BLaER1 (cell line): ENCODE measurements at regions not wholly inside any gene's neighbourhood (a gene's known extent, or its start where the extent isn't known, plus 50 kb on each side); places are given as distances from the start of the nearest gene placed in this dataset.
A peak's percentile ranks its signal among the peaks of the same experiment; 100 is the strongest.
"Not testable (repeated sequence)": the region's sequence is repeated elsewhere in the genome, so short reads cannot be mapped to it uniquely, and the experiment has no call there.

Experiments
- H3K27ac ChIP-seq: shearing (Covaris generic); formaldehyde crosslinking; 2 replicates; pipeline ENCODE4 v1.8.1; 2022
- H3K27me3 ChIP-seq: shearing (Covaris generic); formaldehyde crosslinking; 2 replicates; pipeline ENCODE4 v1.8.1; 2022
- H3K36me3 ChIP-seq: shearing (Covaris generic); formaldehyde crosslinking; 2 replicates; pipeline ENCODE4 v1.8.1; 2022
- H3K4me1 ChIP-seq: shearing (Covaris generic); formaldehyde crosslinking; 2 replicates; pipeline ENCODE4 v1.8.1; 2022
- H3K4me2 ChIP-seq: shearing (Covaris generic); formaldehyde crosslinking; 2 replicates; pipeline ENCODE4 v1.8.1; 2022
- H3K4me3 ChIP-seq: shearing (Covaris generic); formaldehyde crosslinking; 2 replicates; pipeline ENCODE4 v1.8.1; 2022
- H3K9ac ChIP-seq: shearing (Covaris generic); formaldehyde crosslinking; 2 replicates; pipeline ENCODE4 v1.8.1; 2022
- H3K9me3 ChIP-seq: shearing (Covaris generic); formaldehyde crosslinking; 2 replicates; pipeline ENCODE4 v1.8.1; 2022
- H4K20me1 ChIP-seq: shearing (Covaris generic); formaldehyde crosslinking; 2 replicates; pipeline ENCODE4 v1.8.1; 2022
- Cebpa-rat ChIP-seq: shearing (Covaris generic); IDR thresholded peaks from 2 replicates; pipeline ENCODE4 v1.8.1; 2022

DNA sequence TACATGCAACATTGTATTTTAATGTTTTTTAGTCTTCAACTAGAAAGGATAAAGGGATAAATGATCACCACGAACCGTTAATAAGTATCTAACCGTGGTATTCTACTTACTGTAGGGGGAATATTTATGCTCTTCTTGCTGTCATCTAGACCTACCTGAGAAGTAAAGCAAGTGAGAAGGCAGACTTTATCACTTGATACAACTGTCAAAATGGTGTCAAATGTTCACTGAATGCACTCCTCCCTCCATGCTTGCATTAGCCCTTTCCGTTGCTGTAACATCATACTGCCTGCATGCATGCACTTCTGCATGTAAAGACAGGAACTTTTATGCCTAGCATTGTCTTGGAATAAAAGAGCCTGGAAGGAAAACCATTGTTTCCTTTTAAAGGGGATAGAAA lies 298.6 kb upstream of the PMFBP1 start:
- no peak overlapping the region for H3K27ac ChIP-seq
- H3K4me2 ChIP-seq: no peak overlapping the region
- H3K4me3 ChIP-seq: no peak overlapping the region
- H3K9ac ChIP-seq: no peak overlapping the region
- H3K4me1 ChIP-seq: no peaks in the 10 kb centered on the region
- no peak for TF ChIP-seq Cebpa-rat
- H3K9me3 ChIP-seq: no peaks in the 10 kb centered on the region
- H3K27me3 ChIP-seq: no peaks in the 10 kb centered on the region
- H4K20me1 ChIP-seq: no peaks in the 10 kb centered on the region
- H3K36me3 ChIP-seq: no peaks in the 10 kb centered on the region

DNA sequence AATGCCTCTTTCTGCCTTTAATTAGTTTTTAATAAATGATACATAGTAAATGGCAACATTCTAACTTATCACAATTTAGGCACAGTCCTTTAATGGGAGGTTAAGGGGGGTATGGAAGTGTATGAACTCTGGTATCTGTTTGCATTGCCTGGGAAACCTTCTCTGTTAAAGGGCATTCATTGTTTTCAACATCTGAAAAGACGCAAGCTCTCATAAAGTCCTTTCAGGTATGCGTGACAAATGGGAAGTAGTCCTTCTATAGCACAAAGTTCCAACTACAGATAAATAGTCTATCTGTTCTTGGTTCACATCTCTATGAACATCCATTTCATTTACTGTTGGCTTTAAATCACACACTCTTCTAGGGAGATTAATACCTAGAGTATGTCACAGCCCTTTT lies 298.0 kb upstream of the PMFBP1 start:
- H3K9ac ChIP-seq: no peak overlapping the region
- peaks cover 3% of the 10 kb centered on the region for H3K4me1 ChIP-seq
- no peaks in the 10 kb centered on the region for H4K20me1 ChIP-seq
- no peaks in the 10 kb centered on the region for H3K36me3 ChIP-seq
- no peak overlapping the region for H3K4me3 ChIP-seq
- H3K9me3 ChIP-seq: no peaks in the 10 kb centered on the region
- no peak overlapping the region for H3K27ac ChIP-seq
- H3K4me2 ChIP-seq: no peak overlapping the region
- TF ChIP-seq Cebpa-rat: no peak
- H3K27me3 ChIP-seq: no peaks in the 10 kb centered on the region

DNA sequence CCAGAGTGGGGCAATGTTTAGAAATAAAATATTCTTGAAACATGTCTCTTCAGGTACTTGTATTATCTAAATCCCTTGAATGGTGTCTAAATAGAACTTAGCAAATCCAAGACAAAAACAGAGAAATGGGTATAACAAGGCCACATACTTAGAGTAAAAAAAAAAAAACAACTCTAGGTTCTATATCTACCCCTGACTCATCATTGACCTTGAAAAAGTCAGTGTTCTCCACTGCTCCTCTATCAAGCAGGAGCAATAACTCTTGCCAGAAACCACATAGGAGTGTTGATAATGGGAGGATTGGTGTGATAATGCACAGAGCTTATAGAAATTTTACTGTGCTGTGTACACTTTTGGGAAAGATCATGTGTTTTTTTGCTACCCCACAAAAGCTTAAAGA lies 296.6 kb upstream of the PMFBP1 start:
- Histone ChIP-seq H3K27me3 (no peaks in the 10 kb centered on the region), H3K27ac (no peak overlapping the region), H3K4me1 (peaks cover 9% of the 10 kb centered on the region), H3K4me2 (no peak overlapping the region), H3K4me3 (no peak overlapping the region), H4K20me1 (no peaks in the 10 kb centered on the region), H3K36me3 (no peaks in the 10 kb centered on the region), H3K9me3 (no peaks in the 10 kb centered on the region), H3K9ac (no peak overlapping the region)
- TF ChIP-seq Cebpa-rat: no peak

DNA sequence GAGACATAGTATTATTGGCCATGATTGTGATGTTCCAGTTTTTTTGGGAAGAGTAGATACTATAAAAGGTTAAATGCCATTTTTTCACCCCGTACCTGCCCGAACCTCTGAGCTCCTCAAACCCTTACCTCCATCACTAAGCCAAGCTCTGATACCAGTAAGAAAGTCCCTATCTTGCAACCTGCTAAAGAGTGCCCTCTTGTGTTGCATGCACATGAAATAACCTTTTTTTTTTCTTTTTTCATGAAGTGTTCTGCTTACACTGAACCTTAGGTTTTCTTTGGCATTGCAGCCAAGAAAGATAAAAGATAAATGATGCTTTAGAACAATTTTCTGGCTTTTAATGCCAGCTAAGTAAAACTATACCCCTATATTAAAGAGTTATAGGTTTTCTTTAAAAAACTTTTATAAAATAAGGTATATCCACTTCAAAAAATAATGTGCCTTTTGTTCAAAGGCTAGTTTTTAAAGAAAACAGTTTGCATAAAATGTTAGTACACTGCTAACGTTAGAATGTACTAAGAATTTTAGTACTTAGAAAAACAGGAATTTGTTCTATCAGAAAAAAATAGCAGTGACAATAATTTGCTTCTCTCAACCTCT lies 295.3 kb upstream of the PMFBP1 start:
- no peak for TF ChIP-seq Cebpa-rat

DNA sequence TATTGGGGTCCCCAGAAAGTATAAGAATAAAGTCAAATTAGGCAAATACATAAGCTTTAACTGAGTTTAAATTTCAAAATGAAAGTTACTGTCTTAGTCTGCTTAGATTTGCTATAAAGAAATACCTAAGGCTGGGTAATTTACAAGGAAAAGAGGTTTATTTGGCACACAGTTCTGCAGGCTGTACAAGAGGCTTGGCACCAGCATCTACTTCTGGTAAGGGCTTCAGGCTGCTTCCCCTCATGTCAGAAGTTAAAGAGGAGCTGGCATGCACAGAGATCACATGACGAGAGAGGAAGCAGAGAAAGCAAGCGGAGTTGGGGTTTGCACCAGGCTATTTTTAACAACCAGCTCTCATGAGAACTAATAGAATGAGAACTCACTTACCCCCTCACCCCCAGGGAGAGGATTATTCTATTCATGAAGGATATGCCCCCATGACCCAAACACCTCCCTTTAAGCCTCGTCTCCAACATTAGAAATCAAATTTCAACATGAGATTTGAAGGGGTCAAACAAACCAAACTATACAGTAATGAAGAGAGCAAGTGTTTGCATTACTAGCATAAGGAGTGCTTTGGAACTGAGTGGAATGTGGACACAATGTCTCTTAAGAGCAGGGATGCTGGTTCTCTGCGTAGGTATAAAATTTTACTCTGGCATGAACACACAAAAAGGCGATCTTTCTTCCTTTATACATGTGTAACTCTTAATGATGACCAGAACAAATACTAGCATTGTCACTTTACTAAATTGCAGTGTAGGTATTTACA lies 292.8 kb upstream of the PMFBP1 start:
- Histone ChIP-seq H3K27ac (no peak overlapping the region), H4K20me1 (no peaks in the 10 kb centered on the region), H3K36me3 (no peaks in the 10 kb centered on the region), H3K27me3 (no peaks in the 10 kb centered on the region), H3K4me3 (no peak overlapping the region), H3K4me2 (peak overlapping the region; percentile 45), H3K9ac (no peak overlapping the region), H3K9me3 (no peaks in the 10 kb centered on the region), H3K4me1 (peaks cover 9% of the 10 kb centered on the region)
- no peak for TF ChIP-seq Cebpa-rat

More for the DNA sequence above, 295.3 kb upstream of the PMFBP1 start:
- Histone ChIP-seq H3K27me3 (no peaks in the 10 kb centered on the region), H3K4me2 (no peak overlapping the region), H3K4me1 (peaks cover 9% of the 10 kb centered on the region), H3K9ac (no peak overlapping the region), H3K9me3 (no peaks in the 10 kb centered on the region), H3K4me3 (no peak overlapping the region), H3K36me3 (no peaks in the 10 kb centered on the region), H4K20me1 (no peaks in the 10 kb centered on the region), H3K27ac (no peak overlapping the region)

DNA sequence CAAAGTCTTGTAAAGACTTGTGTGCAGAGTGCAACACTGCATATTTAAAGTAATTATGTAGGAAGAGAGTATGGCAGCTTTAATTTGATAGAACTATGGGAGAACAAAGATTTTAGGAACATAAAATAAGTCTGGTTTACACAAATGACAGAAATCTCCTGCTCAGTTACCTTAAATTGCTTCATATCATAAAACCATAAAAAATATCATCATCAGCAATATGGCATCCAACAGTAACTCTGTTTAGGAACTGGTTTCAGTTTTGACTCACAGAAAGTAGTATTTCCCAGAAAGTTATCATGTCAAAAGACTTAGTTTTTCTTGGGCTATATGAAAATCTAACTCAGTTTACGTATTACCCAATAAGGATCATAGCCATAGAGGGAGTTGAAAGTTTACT lies 292.1 kb upstream of the PMFBP1 start:
- H3K4me2 ChIP-seq: no peak overlapping the region
- no peak for TF ChIP-seq Cebpa-rat
- H3K27ac ChIP-seq: no peak overlapping the region
- H3K4me1 ChIP-seq: peaks cover 9% of the 10 kb centered on the region
- no peaks in the 10 kb centered on the region for H3K36me3 ChIP-seq
- no peaks in the 10 kb centered on the region for H3K27me3 ChIP-seq
- H3K9ac ChIP-seq: no peak overlapping the region
- no peaks in the 10 kb centered on the region for H4K20me1 ChIP-seq
- no peaks in the 10 kb centered on the region for H3K9me3 ChIP-seq
- no peak overlapping the region for H3K4me3 ChIP-seq

DNA sequence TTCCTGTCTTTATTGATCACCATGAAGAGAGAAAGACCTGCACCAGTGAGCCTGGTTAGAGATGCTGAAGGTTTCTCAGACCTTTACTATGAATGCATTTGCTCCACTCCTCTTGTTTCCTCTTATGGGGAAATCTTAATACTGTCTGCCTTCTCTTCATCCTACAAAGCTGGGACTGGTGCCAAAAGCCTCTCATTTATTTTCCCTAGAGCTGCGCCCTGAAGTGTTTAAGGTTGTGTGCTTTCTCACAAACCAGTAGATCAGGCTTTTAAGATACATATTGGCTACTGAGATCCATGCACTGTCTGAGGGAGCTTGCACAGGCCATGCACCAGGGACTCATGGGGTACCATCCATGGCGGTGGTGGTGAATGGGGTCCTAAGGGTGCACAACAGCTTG lies 286.1 kb upstream of the PMFBP1 start:
- no peaks in the 10 kb centered on the region for H4K20me1 ChIP-seq

DNA sequence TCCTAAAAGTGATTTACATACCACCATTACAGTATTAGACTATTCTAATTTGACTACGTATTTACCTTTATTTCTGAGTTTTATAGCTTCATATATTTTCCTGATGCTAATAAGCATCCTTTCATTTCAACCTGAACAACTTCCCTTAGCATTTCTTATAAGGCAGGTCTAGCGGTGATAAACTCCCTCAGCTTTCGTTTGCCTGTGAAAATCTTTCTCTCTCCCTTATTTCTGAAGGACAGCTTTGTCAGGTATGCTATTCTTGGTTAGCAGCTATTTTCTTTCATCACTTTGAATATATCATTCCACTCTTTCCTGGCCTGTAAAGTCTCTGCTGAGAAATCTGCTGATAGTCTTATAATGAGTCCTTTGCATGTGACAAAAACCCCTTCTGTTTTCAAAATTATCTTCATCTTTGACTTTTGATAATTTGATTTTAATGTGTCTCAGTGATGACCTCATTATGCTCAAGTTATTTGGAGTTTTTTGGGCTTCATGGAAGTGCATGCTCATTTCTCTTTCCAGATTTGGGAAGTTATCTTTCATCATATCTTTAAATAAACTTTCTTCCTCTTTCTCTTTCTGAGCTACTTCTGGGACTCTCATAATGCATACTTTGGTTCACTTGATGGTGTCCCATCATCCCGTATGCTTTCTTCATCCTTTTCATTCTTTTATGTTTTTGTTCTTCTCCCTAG lies 285.4 kb upstream of the PMFBP1 start:
- Histone ChIP-seq H3K27me3 (no peaks in the 10 kb centered on the region), H3K4me1 (no peaks in the 10 kb centered on the region), H3K9ac (no peak overlapping the region), H3K4me2 (no peak overlapping the region), H3K36me3 (0 out of 2 replicates have a peak, but pooled peaks cover 19% of the 10 kb centered on the region), H4K20me1 (no peaks in the 10 kb centered on the region), H3K27ac (no peak overlapping the region), H3K4me3 (no peak overlapping the region), H3K9me3 (peaks cover 32% of the 10 kb centered on the region)
- TF ChIP-seq Cebpa-rat: no peak

More for the DNA sequence above, 286.1 kb upstream of the PMFBP1 start:
- peaks cover 32% of the 10 kb centered on the region for H3K9me3 ChIP-seq
- no peaks in the 10 kb centered on the region for H3K27me3 ChIP-seq
- H3K9ac ChIP-seq: no peak overlapping the region
- no peak for TF ChIP-seq Cebpa-rat
- no peak overlapping the region for H3K4me3 ChIP-seq
- H3K36me3 ChIP-seq: 0 out of 2 replicates have a peak, but pooled peaks cover 19% of the 10 kb centered on the region
- H3K27ac ChIP-seq: no peak overlapping the region
- no peaks in the 10 kb centered on the region for H3K4me1 ChIP-seq
- H3K4me2 ChIP-seq: no peak overlapping the region

DNA sequence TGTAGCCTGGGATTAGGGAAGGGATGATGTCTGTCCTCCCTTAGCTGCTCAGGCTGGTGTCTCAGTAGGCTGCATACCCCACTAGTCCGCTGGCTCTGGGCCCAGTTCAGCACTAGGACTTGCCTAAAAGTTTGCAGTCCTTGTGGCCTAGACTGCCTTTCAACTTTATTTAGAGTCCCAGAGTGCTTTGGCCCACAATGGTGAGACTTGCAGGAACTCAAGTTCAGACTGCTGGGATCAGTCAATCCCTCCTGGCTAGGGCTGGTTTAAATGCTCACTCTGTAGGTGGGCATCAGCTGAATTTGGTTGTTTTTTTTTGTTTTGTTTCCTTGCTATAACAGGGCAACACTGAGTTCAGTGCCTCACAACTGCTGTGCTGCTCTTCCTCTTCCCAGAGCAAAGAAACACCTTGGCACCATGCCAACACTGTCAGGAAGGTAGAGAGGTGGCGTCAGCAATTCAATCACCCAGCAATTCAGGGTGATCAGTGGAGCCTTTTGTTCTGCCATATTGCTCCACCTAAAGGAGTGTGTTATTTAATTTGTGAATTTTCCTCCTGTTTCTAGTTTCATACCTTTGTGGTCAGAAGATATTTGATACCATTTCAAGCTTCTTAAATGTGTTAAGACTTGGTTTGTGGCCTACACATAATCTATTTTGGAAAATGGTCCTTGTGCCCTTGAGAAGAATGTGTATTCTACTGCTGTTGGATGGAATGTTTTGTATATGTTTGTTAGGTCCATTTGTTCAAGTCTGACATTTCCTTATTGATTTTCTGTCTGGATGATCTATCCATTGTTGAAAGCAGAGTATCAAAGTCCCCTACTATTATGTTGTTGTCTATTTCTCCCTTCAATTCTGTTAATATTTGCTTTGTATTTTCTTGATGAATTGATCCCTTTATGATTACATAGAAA lies 284.0 kb upstream of the PMFBP1 start:
- H4K20me1 ChIP-seq: no peaks in the 10 kb centered on the region
- 0 out of 2 replicates have a peak, but pooled peaks cover 19% of the 10 kb centered on the region for H3K36me3 ChIP-seq
- H3K4me1 ChIP-seq: no peaks in the 10 kb centered on the region
- H3K4me3 ChIP-seq: no peak overlapping the region
- no peak for TF ChIP-seq Cebpa-rat
- no peak overlapping the region for H3K27ac ChIP-seq
- H3K27me3 ChIP-seq: no peaks in the 10 kb centered on the region
- H3K9me3 ChIP-seq: peaks cover 32% of the 10 kb centered on the region
- H3K9ac ChIP-seq: no peak overlapping the region
- H3K4me2 ChIP-seq: no peak overlapping the region

DNA sequence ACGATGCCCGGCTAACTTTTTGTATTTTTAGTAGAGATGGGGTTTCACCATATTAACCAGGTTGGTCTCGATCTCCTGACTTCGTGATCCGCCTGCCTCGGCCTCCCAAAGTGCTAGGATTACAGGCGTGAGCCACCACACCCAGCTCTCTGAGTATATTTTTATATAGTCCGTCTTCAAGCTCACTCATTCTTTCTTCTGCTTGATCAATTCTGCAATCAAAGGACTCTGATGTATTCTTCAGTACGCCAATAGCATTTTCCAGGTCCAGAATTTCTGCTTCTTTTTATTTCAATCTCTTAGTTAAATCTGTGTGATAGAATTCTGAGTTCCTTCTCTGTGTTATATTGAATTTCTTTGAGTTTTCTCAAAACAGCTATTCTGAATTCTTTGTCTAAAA lies 281.9 kb upstream of the PMFBP1 start:
- H3K9ac ChIP-seq, H3K4me3 ChIP-seq, H3K4me1 ChIP-seq, H3K27ac ChIP-seq, H4K20me1 ChIP-seq, H3K4me2 ChIP-seq, H3K27me3 ChIP-seq: not testable (repeated sequence)
- Histone ChIP-seq H3K36me3 (0 out of 2 replicates have a peak, but pooled peaks cover 19% of the 10 kb centered on the region), H3K9me3 (peaks cover 32% of the 10 kb centered on the region)
